ENCODE measurements at regions not wholly inside any gene's neighbourhood (a gene's known extent, or its start where the extent isn't known, plus 50 kb on each side); places are given as distances from the start of the nearest gene placed in this dataset.

- DNase-seq (ENCODE audit: low spot score in 2 of 2) = no peak
- TF ChIP-seq POLR2A (IDR thresholded peaks at IDR 0.05) = no peak
- TF ChIP-seq CTCF (IDR thresholded peaks at IDR 0.05) = no peak
- no peak overlapping the region for H3K4me3 ChIP-seq (ENCODE audit: low read depth, poor library complexity, severe bottlenecking)
- intact Hi-C loops (cut with DNase I; ENCODE audit: low total_unique reads) = no loop called here
These were observed 750.2 kb upstream of the ARRDC4 start for GRCh38 chr15:97210277-97210676.

- TF ChIP-seq POLR2A (IDR thresholded peaks at IDR 0.05) (no peak), CTCF (IDR thresholded peaks at IDR 0.05) (no peak)
- H3K4me3 ChIP-seq (ENCODE audit: low read depth, poor library complexity, severe bottlenecking) = no peak overlapping the region
- DNase-seq (ENCODE audit: low spot score in 2 of 2) = no peak
- intact Hi-C loops (cut with DNase I; ENCODE audit: low total_unique reads) = no loop called here
These were observed 744.9 kb upstream of the ARRDC4 start for GRCh38 chr15:97215629-97216028.

- TF ChIP-seq POLR2A (IDR thresholded peaks at IDR 0.05) (no peak), CTCF (IDR thresholded peaks at IDR 0.05) (no peak)
- WGBS, 2 donors = 95 to 98% methylated on average over 31 to 44 of the region's 44 CpGs
- no peak overlapping the region for H3K4me3 ChIP-seq (ENCODE audit: low read depth, poor library complexity, severe bottlenecking)
- intact Hi-C loops (cut with DNase I; ENCODE audit: low total_unique reads) = no loop called here
- DNase-seq (ENCODE audit: low spot score in 2 of 2) = no peak
These were observed 736.3 kb upstream of the ARRDC4 start for GRCh38 chr15:97224191-97224641.

GRCh38 chr15:97234851-97235610, 725.5 kb upstream of the ARRDC4 start:
- intact Hi-C loops (cut with DNase I; ENCODE audit: low total_unique reads) = no loop called here
- no peak overlapping the region for H3K4me3 ChIP-seq (ENCODE audit: low read depth, poor library complexity, severe bottlenecking)
- TF ChIP-seq CTCF (IDR thresholded peaks at IDR 0.05) (peak in 1 of 3 donors; percentile 36), POLR2A (IDR thresholded peaks at IDR 0.05) (no peak)
- no peak for DNase-seq (ENCODE audit: low spot score in 2 of 2)
- WGBS, 2 donors = 24% methylated on average over 9 of the region's 9 CpGs

GRCh38 chr15:97235611-97235985, 724.9 kb upstream of the ARRDC4 start:
- DNase-seq (ENCODE audit: low spot score in 2 of 2) = no peak
- WGBS, 2 donors = 49 to 56% methylated on average over 7 of the region's 7 CpGs
- no peak overlapping the region for H3K4me3 ChIP-seq (ENCODE audit: low read depth, poor library complexity, severe bottlenecking)
- TF ChIP-seq CTCF (IDR thresholded peaks at IDR 0.05) = no peak
- no peak for TF ChIP-seq POLR2A (IDR thresholded peaks at IDR 0.05)
- intact Hi-C loops (cut with DNase I; ENCODE audit: low total_unique reads) = no loop called here

- intact Hi-C loops (cut with DNase I; ENCODE audit: low total_unique reads) = no loop called here
- no peak overlapping the region for H3K4me3 ChIP-seq (ENCODE audit: low read depth, poor library complexity, severe bottlenecking)
- TF ChIP-seq POLR2A (IDR thresholded peaks at IDR 0.05) (no peak), CTCF (IDR thresholded peaks at IDR 0.05) (no peak)
- DNase-seq (ENCODE audit: low spot score in 2 of 2) = no peak
- 71 to 75% methylated on average over 5 of the region's 5 CpGs for WGBS, 2 donors
These were observed 724.4 kb upstream of the ARRDC4 start for GRCh38 chr15:97236140-97236539.
